Psoas muscle (tissue), 7 donors: ENCODE measurements at regions not wholly inside any gene's neighbourhood (a gene's known extent, or its start where the extent isn't known, plus 50 kb on each side); places are given as distances from the start of the nearest gene placed in this dataset.

Experiments
- ATAC-seq, 4 donors: fragments of 200-7000 bp; cut with Tn5 transposase; one replicate each; pipeline ENCODE4 v1.9.1; 2020; ENCODE audit warnings: moderate library complexity in 3 of 4, mild to moderate bottlenecking in 2 of 4
- DNase-seq, 2 donors: peaks; one replicate each; pipeline ENCODE4 v3.0.0-alpha.2; 2020
- H3K27ac ChIP-seq: fragments of 200-600 bp; one replicate; pipeline ENCODE4 v1.8.0; 2022
- H3K27me3 ChIP-seq, 3 donors: fragments of 200-600 bp in 1 of 3; one replicate each; pipeline versions ENCODE4 v1.6.1 to v1.8.0; 2013 to 2022; ENCODE audit warnings: low read length in 2 of 3, mild to moderate bottlenecking in 2 of 3, moderate library complexity in 1 of 3; ENCODE audit not compliant: insufficient read depth in 3 of 3
- H3K36me3 ChIP-seq, 2 donors: fragments of 200-600 bp in 1 of 2; one replicate each; pipeline versions ENCODE4 v1.6.1 to v1.8.0; 2013 to 2022; ENCODE audit warnings: low read depth in 1 of 2, mild to moderate bottlenecking in 1 of 2, moderate library complexity in 1 of 2; ENCODE audit not compliant: insufficient read depth in 1 of 2
- H3K4me1 ChIP-seq: fragments of 200-600 bp; one replicate; pipeline ENCODE4 v1.8.0; 2022
- H3K4me3 ChIP-seq: fragments of 200-600 bp; one replicate; pipeline ENCODE4 v1.8.0; 2022; ENCODE audit warnings: mild to moderate bottlenecking
- H3K9me3 ChIP-seq: fragments of 200-600 bp; one replicate; pipeline ENCODE4 v1.8.0; 2022
- CTCF ChIP-seq: fragments of 200-600 bp; IDR thresholded peaks from one replicate; pipeline ENCODE4 v1.8.0; 2022; ENCODE audit warnings: antibody characterized with exemption
- WGBS, 3 donors: extraction: QIAGEN DNeasy Blood & Tissue Kit; methylation state at CpG; one replicate each; pipeline versions ENCODE4 v1.1.6 to v1.1.7; 2013; 5-methylcytosine and 5-hydroxymethylcytosine counted together
- intact Hi-C, 2 donors: fragments of 100-400 bp; cut with DNase I; formaldehyde crosslinking; loops; one replicate each; pipeline versions ENCODE4 v1.11.0 to v1.14.2; 2022
- donor health status: healthy with polysubstance abuse.
- donor health status: DM: no; HTN: no; CAD: no; lungs with moderate emphysema.
- donor health status: Bipolar disorder and iron deficiency.
- donor health status: healthy.
- donor health status: DM: yes; HTN: yes; CAD: no.
- donor health status: DM: no; HTN: no; CAD: no.
- donor health status: DM: yes; HTN: yes; CAD: no.

GRCh38 chr20:10109641-10110040, 74.9 kb downstream of the ANKEF1 start:
- no peak for ATAC-seq
- Histone ChIP-seq H3K36me3 (no peaks in the 10 kb centered on the region), H3K9me3 (no peaks in the 10 kb centered on the region), H3K4me1 (no peaks in the 10 kb centered on the region), H3K4me3 (no peak overlapping the region), H3K27ac (no peak overlapping the region), H3K27me3 (no peaks in the 10 kb centered on the region)
- intact Hi-C loops: no loop called here
- TF ChIP-seq CTCF: no peak
- WGBS, 3 donors: 48 to 61% (median 52%) methylated on average over 2 of the region's 2 CpGs
- DNase-seq: no peak

DNA sequence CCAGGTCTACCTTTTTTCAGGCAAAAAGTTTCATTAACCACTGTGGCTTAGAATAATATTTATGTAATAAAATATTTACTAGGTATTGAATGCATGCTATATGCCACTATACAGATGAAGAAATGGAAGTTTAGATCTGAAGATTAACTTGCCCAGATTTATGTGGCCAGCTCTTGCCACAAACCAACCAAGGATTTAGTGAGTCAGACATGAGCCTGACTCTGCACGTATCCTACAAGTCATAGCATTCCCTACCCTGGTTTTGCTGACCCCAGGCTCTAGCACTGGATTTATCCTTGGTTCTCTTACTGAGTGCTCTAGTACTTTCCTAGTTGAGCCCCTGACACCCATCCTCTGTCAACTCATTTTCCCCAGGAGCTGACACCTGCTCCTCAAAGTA, 75.4 kb downstream of the ANKEF1 start:
- Histone ChIP-seq H3K4me3 (no peak overlapping the region), H3K9me3 (no peaks in the 10 kb centered on the region), H3K27me3 (no peaks in the 10 kb centered on the region), H3K4me1 (no peaks in the 10 kb centered on the region), H3K27ac (no peak overlapping the region), H3K36me3 (no peaks in the 10 kb centered on the region)
- no peak for ATAC-seq
- no peak for DNase-seq
- WGBS, 3 donors: 80 to 90% (median 83%) methylated on average over 1 of the region's 1 CpG
- intact Hi-C loops: no loop called here
- TF ChIP-seq CTCF: no peak

GRCh38 chr20:10111139-10111958, 76.6 kb downstream of the ANKEF1 start:
- H3K9me3 ChIP-seq: no peaks in the 10 kb centered on the region
- 38 to 52% (median 40%) methylated on average over 5 of the region's 5 CpGs for WGBS, 3 donors
- H3K36me3 ChIP-seq: no peaks in the 10 kb centered on the region
- TF ChIP-seq CTCF: no peak
- intact Hi-C loops: no loop called here
- no peak overlapping the region for H3K4me3 ChIP-seq
- DNase-seq (no peak), ATAC-seq (no peak)
- no peak overlapping the region for H3K27ac ChIP-seq
- H3K27me3 ChIP-seq: no peaks in the 10 kb centered on the region
- no peaks in the 10 kb centered on the region for H3K4me1 ChIP-seq

GRCh38 chr20:10111959-10112250, 77.1 kb downstream of the ANKEF1 start:
- no peak for TF ChIP-seq CTCF
- H3K27ac ChIP-seq: no peak overlapping the region
- H3K9me3 ChIP-seq: no peaks in the 10 kb centered on the region
- no peaks in the 10 kb centered on the region for H3K27me3 ChIP-seq
- intact Hi-C loops: no loop called here
- no peaks in the 10 kb centered on the region for H3K36me3 ChIP-seq
- ATAC-seq (no peak), DNase-seq (no peak)
- no peak overlapping the region for H3K4me3 ChIP-seq
- no peaks in the 10 kb centered on the region for H3K4me1 ChIP-seq

GRCh38 chr20:10113746-10114145, 79.0 kb downstream of the ANKEF1 start:
- H3K27me3 ChIP-seq: no peaks in the 10 kb centered on the region
- H3K4me3 ChIP-seq: no peak overlapping the region
- H3K36me3 ChIP-seq: no peaks in the 10 kb centered on the region
- ATAC-seq (no peak), DNase-seq (no peak)
- no peak for TF ChIP-seq CTCF
- no peaks in the 10 kb centered on the region for H3K9me3 ChIP-seq
- H3K27ac ChIP-seq: no peak overlapping the region
- H3K4me1 ChIP-seq: no peaks in the 10 kb centered on the region
- intact Hi-C loops: no loop called here
